Stomach (tissue), 8 donors: ENCODE measurements at regions not wholly inside any gene's neighbourhood (a gene's known extent, or its start where the extent isn't known, plus 50 kb on each side); places are given as distances from the start of the nearest gene placed in this dataset.
A peak's percentile ranks its signal among the peaks of the same experiment; 100 is the strongest.

Experiments used
- DNase-seq, 2 donors: peaks; one replicate each; pipeline versions ENCODE4 v3.0.0 to v3.0.0-alpha.2; 2013 to 2019
- H3K27ac ChIP-seq, 5 donors: fragments of 200-600 bp in 4 of 5; sonication (generic) in 4 of 5; one replicate each; pipeline ENCODE4 v1.5.1; 2013 to 2019; ENCODE audit warnings: mild to moderate bottlenecking in 1 of 5, moderate library complexity in 1 of 5
- H3K27me3 ChIP-seq, 3 donors: fragments of 200-600 bp; sonication (generic); one replicate each; pipeline ENCODE4 v1.5.1; 2017 to 2019; ENCODE audit warnings: mixed run types in 1 of 3
- H3K36me3 ChIP-seq, 4 donors: fragments of 200-600 bp; sonication (generic); 1 replicate in 3 of 4; 2 replicates in 1 of 4; pipeline ENCODE4 v1.5.1; 2016 to 2019
- H3K4me1 ChIP-seq, 4 donors: fragments of 200-600 bp; sonication (generic); one replicate each; pipeline ENCODE4 v1.5.1; 2016 to 2019
- H3K4me3 ChIP-seq, 4 donors: fragments of 200-600 bp; sonication (generic) in 3 of 4; one replicate each; pipeline ENCODE4 v1.5.1; 2016 to 2019; ENCODE audit warnings: mild to moderate bottlenecking in 1 of 4
- H3K9me3 ChIP-seq, 4 donors: fragments of 200-600 bp; sonication (generic); one replicate each; pipeline ENCODE4 v1.5.1; 2016 to 2019
- CTCF ChIP-seq, 7 experiments: fragments of 450-650 bp in 4 of 7; fragments of 200-600 bp in 3 of 7; sonication (generic) in 3 of 7; IDR thresholded peaks; one replicate each; pipeline ENCODE4 v1.5.1; 2016 to 2019; ENCODE audit warnings: antibody characterized with exemption in 7 of 7, control low read depth in 2 of 7, mild to moderate bottlenecking in 1 of 7
- EP300 ChIP-seq: sonication (generic); formaldehyde crosslinking; IDR thresholded peaks from one replicate; pipeline ENCODE4 v1.6.1; 2017; ENCODE audit warnings: antibody characterized with exemption
- POLR2A ChIP-seq, 4 donors: fragments of 450-650 bp; IDR thresholded peaks; one replicate each; pipeline ENCODE4 v1.6.1; 2016; ENCODE audit warnings: antibody characterized with exemption in 4 of 4, control low read depth in 2 of 4, mild to moderate bottlenecking in 1 of 4, moderate library complexity in 1 of 4
- POLR2AphosphoS5 ChIP-seq, 3 donors: sonication (generic); formaldehyde crosslinking; IDR thresholded peaks; one replicate each; pipeline ENCODE4 v1.6.1; 2016; ENCODE audit warnings: antibody characterized with exemption in 3 of 3
- WGBS, 5 donors: extraction: QIAGEN DNeasy Blood & Tissue Kit in 3 of 5; methylation state at CpG; one replicate each; pipeline versions ENCODE4 v1.1.5 to v1.1.7; 2013 to 2018; 5-methylcytosine and 5-hydroxymethylcytosine counted together
- intact Hi-C: fragments of 100-400 bp; cut with DNase I; formaldehyde crosslinking; loops from one replicate; pipeline ENCODE4 v1.15.1; 2023; ENCODE audit warnings: low total_unique reads
- donor health status: healthy with polysubstance abuse.
- donor health status: Bipolar disorder and iron deficiency.
- donor health status: healthy.

- TF ChIP-seq EP300, result no peak
- TF ChIP-seq CTCF (IDR thresholded peaks at IDR 0.05), result no peak
- TF ChIP-seq POLR2A (IDR thresholded peaks at IDR 0.05), result no peak
- no peak for TF ChIP-seq POLR2AphosphoS5 (IDR thresholded peaks at IDR 0.05)
- H3K27ac ChIP-seq, result no peak overlapping the region
- WGBS, 5 donors, result 75 to 80% (median 76%) methylated on average over 9 of the region's 9 CpGs
- no peaks in the 10 kb centered on the region for H3K36me3 ChIP-seq
- no peak for DNase-seq
- no peaks in the 10 kb centered on the region for H3K27me3 ChIP-seq
- no peaks in the 10 kb centered on the region for H3K4me1 ChIP-seq
- intact Hi-C loops, result no loop called here
- H3K9me3 ChIP-seq, result no peaks in the 10 kb centered on the region
- no peak overlapping the region for H3K4me3 ChIP-seq
Observed at GRCh38 chr2:121890041-121890440, 134.6 kb downstream of the TSN start.

- 68 to 81% (median 77%) methylated on average over 14 of the region's 14 CpGs for WGBS, 5 donors
- Histone ChIP-seq H3K36me3 (no peaks in the 10 kb centered on the region), H3K27ac (no peak overlapping the region), H3K27me3 (no peaks in the 10 kb centered on the region), H3K9me3 (no peaks in the 10 kb centered on the region), H3K4me1 (no peaks in the 10 kb centered on the region), H3K4me3 (no peak overlapping the region)
- no peak for TF ChIP-seq POLR2A (IDR thresholded peaks at IDR 0.05)
- TF ChIP-seq EP300, result no peak
- TF ChIP-seq CTCF (IDR thresholded peaks at IDR 0.05), result no peak
- TF ChIP-seq POLR2AphosphoS5 (IDR thresholded peaks at IDR 0.05), result no peak
- no peak for DNase-seq
- intact Hi-C loops, result no loop called here
Observed at GRCh38 chr2:121895723-121896571, 140.5 kb downstream of the TSN start.

DNA sequence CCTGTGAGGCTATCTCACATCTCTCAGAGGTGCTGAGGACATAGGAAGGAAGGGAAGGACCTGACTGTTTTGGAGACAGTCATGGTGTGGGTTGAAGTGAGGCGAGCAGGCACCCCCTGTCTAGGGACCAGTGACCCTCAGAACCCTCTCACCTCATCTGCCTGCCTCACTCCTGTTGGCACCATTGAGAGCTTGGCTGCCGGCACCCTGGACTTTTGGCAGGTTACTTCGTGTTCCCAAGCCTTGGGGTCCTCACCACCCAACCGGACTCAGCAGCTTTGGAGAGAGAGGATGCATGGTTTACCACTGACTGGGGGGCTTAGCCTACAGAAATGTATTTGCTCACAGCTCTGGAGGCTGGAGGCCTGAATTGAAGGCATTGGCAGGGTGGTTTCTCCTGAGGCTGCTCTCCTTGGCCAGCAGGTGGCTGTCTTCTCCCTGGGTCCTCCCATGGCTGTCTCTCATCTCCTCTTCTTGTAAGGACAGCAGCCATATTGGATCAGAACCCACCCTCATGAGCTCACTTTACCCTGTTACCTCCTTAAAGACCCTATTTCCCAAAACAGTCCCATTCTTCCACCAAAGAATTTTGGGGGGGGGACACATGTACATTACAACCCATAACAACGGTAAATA is 142.0 kb downstream of the TSN start:
- H3K9me3 ChIP-seq, result no peaks in the 10 kb centered on the region
- whole genome bisulfite sequencing, 5 donors, result 87 to 90% (median 88%) methylated on average over 5 of the region's 5 CpGs
- no peaks in the 10 kb centered on the region for H3K4me1 ChIP-seq
- H3K27ac ChIP-seq, result no peak overlapping the region
- intact Hi-C loops, result no loop called here
- H3K36me3 ChIP-seq, result no peaks in the 10 kb centered on the region
- H3K4me3 ChIP-seq, result no peak overlapping the region
- TF ChIP-seq POLR2A (IDR thresholded peaks at IDR 0.05) (no peak), EP300 (no peak), POLR2AphosphoS5 (IDR thresholded peaks at IDR 0.05) (no peak), CTCF (IDR thresholded peaks at IDR 0.05) (no peak)
- peak in 1 of 2 donors; percentile 31 for DNase-seq
- H3K27me3 ChIP-seq, result peaks cover 0 to 6% (median 0%) of the 10 kb centered on the region in 3 donors

DNA sequence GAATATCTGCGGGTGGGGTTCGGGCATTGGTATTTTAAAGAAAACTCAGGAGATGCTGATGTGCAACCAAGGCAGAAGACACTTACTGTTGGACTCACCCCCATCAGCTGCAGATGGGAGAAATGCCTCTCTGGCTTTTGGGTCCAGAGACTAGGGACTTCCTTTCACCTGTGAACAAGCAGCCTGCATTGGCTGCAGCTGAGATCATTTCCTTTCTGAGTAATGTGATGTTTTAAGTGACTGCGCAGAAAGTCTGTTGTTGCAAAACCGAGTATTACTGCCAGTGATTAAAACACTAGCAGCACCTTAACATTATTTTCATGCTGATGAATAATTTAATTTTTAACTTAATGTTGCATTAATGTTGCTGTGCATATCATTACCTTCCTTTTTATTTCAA is 143.0 kb downstream of the TSN start:
- Histone ChIP-seq H3K27me3 (peaks cover 0 to 13% (median 7%) of the 10 kb centered on the region in 3 donors), H3K36me3 (no peaks in the 10 kb centered on the region), H3K4me1 (peaks cover 0 to 5% (median 0%) of the 10 kb centered on the region in 4 donors), H3K27ac (no peak overlapping the region), H3K4me3 (no peak overlapping the region), H3K9me3 (no peaks in the 10 kb centered on the region)
- WGBS, 5 donors, result 75 to 83% (median 82%) methylated on average over 4 of the region's 4 CpGs
- TF ChIP-seq POLR2AphosphoS5 (IDR thresholded peaks at IDR 0.05) (no peak), POLR2A (IDR thresholded peaks at IDR 0.05) (no peak), CTCF (IDR thresholded peaks at IDR 0.05) (no peak), EP300 (no peak)
- intact Hi-C loops, result no loop called here
- no peak for DNase-seq
